ENCODE measurements at regions not wholly inside any gene's neighbourhood (a gene's known extent, or its start where the extent isn't known, plus 50 kb on each side); places are given as distances from the start of the nearest gene placed in this dataset.

- no peak for TF ChIP-seq CTCF (conservative IDR thresholded peaks at IDR 0.05)
- no peaks in the 10 kb centered on the region for H3K4me1 Mint-ChIP-seq
- H3K4me3 Mint-ChIP-seq = no peak overlapping the region
- 0 to 45% methylated on average over 1 to 2 of the region's 2 CpGs for WGBS, 2 experiments (ENCODE audit: insufficient coverage in 1 of 2, insufficient read length in 1 of 2)
- Histone ChIP-seq H3K27ac (ENCODE audit: low read depth, low read length) (no peak overlapping the region), H3K9ac (ENCODE audit: extremely low read depth, low read length, poor library complexity, severe bottlenecking) (no peak overlapping the region), H3K4me3 (ENCODE audit: low read length) (no peak overlapping the region), H3K9me3 (ENCODE audit: control insufficient read depth, low read length) (no peaks in the 10 kb centered on the region), H3K27me3 (ENCODE audit: control insufficient read depth, insufficient read depth, low read length, poor library complexity, severe bottlenecking) (no peaks in the 10 kb centered on the region), H3K36me3 (ENCODE audit: control insufficient read depth, insufficient read depth, low read length) (no peaks in the 10 kb centered on the region), H3K4me1 (ENCODE audit: control insufficient read depth, insufficient read depth, low read length) (no peaks in the 10 kb centered on the region)
- no peak for DNase-seq
- H3K9me3 Mint-ChIP-seq = peaks cover 2% of the 10 kb centered on the region
- H3K27me3 Mint-ChIP-seq (ENCODE audit: insufficient read depth) = no peaks in the 10 kb centered on the region
- H3K36me3 Mint-ChIP-seq (ENCODE audit: low read depth) = no peaks in the 10 kb centered on the region
- H3K27ac Mint-ChIP-seq = no peak overlapping the region
Measured at GRCh38 chr2:180159921-180160320, 152.8 kb upstream of the CWC22 start.

- Histone ChIP-seq H3K9me3 (ENCODE audit: control insufficient read depth, low read length) (no peaks in the 10 kb centered on the region), H3K9ac (ENCODE audit: extremely low read depth, low read length, poor library complexity, severe bottlenecking) (no peak overlapping the region), H3K4me1 (ENCODE audit: control insufficient read depth, insufficient read depth, low read length) (no peaks in the 10 kb centered on the region), H3K27me3 (ENCODE audit: control insufficient read depth, insufficient read depth, low read length, poor library complexity, severe bottlenecking) (no peaks in the 10 kb centered on the region), H3K27ac (ENCODE audit: low read depth, low read length) (no peak overlapping the region), H3K36me3 (ENCODE audit: control insufficient read depth, insufficient read depth, low read length) (no peaks in the 10 kb centered on the region), H3K4me3 (ENCODE audit: low read length) (no peak overlapping the region)
- Mint-ChIP-seq H3K4me1 (no peaks in the 10 kb centered on the region), H3K36me3 (ENCODE audit: low read depth) (no peaks in the 10 kb centered on the region), H3K9me3 (no peaks in the 10 kb centered on the region), H3K27ac (no peak overlapping the region), H3K27me3 (ENCODE audit: insufficient read depth) (no peaks in the 10 kb centered on the region), H3K4me3 (no peak overlapping the region)
- no peak for DNase-seq
- WGBS, 2 experiments (ENCODE audit: insufficient coverage in 1 of 2, insufficient read length in 1 of 2) = 83 to 97% methylated on average over 1 to 2 of the region's 2 CpGs
- TF ChIP-seq CTCF (conservative IDR thresholded peaks at IDR 0.05) = no peak
Measured at GRCh38 chr2:180158961-180159360, 151.9 kb upstream of the CWC22 start.

- Histone ChIP-seq H3K9me3 (ENCODE audit: control insufficient read depth, low read length) (no peaks in the 10 kb centered on the region), H3K36me3 (ENCODE audit: control insufficient read depth, insufficient read depth, low read length) (no peaks in the 10 kb centered on the region), H3K27ac (ENCODE audit: low read depth, low read length) (no peak overlapping the region), H3K27me3 (ENCODE audit: control insufficient read depth, insufficient read depth, low read length, poor library complexity, severe bottlenecking) (no peaks in the 10 kb centered on the region), H3K4me3 (ENCODE audit: low read length) (no peak overlapping the region), H3K9ac (ENCODE audit: extremely low read depth, low read length, poor library complexity, severe bottlenecking) (no peak overlapping the region), H3K4me1 (ENCODE audit: control insufficient read depth, insufficient read depth, low read length) (no peaks in the 10 kb centered on the region)
- Mint-ChIP-seq H3K27ac (no peak overlapping the region), H3K36me3 (ENCODE audit: low read depth) (no peaks in the 10 kb centered on the region), H3K9me3 (no peaks in the 10 kb centered on the region), H3K4me1 (no peaks in the 10 kb centered on the region), H3K27me3 (ENCODE audit: insufficient read depth) (no peaks in the 10 kb centered on the region), H3K4me3 (no peak overlapping the region)
- DNase-seq = no peak
- no peak for TF ChIP-seq CTCF (conservative IDR thresholded peaks at IDR 0.05)
Measured at GRCh38 chr2:180156651-180157050, 149.6 kb upstream of the CWC22 start.
